ENCODE measurements at regions not wholly inside any gene's neighbourhood (a gene's known extent, or its start where the extent isn't known, plus 50 kb on each side); places are given as distances from the start of the nearest gene placed in this dataset.
"Not testable (repeated sequence)": the region's sequence is repeated elsewhere in the genome, so short reads cannot be mapped to it uniquely, and the experiment has no call there.

DNA sequence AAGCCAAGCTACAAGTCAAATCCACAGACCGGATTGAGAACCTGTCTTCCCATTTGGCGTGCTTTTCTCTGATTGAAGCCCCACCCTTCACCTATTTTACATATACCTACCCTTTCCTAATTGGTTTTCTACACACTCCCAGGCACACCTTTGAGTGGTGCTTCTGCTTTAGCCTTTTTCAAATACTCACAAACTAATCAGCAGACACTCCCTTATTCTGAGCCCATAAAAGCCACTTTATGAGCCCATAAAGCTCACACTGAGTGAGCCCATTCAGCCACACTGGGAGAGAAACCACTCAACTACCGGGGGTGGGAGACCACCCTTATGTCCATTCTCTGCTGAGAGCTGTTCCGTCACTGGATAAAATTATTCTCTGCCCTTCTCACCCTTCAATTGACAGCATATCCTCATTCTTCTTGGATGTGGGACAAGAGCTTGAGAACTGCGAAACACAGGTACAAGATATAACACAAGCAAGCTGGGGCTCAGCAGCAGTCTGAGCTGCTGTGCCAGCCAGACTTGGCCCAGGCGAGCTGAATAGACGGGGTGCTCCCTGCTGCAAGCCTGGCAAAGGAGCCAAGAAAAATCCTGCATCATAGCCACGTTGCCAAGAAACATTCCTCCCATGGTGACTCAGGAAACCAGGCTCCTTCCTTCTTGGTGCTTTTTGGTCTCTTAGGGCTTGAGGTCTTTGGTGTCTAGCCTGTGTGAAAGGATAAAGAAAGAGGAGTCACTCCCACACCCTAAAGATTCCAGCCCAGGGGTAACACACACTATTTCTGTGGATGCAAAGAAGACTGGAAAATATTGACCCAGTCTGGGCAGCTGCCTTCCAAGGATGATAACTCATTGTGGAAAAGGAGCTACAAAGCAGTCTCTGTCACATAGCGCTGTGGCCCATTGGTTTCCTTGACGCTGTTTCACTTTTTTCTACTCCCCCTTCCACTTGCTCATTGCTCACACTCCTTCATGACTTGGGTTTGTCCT, 609.7 kb downstream of the MCTP2 start:
- no peak for DNase-seq

DNA sequence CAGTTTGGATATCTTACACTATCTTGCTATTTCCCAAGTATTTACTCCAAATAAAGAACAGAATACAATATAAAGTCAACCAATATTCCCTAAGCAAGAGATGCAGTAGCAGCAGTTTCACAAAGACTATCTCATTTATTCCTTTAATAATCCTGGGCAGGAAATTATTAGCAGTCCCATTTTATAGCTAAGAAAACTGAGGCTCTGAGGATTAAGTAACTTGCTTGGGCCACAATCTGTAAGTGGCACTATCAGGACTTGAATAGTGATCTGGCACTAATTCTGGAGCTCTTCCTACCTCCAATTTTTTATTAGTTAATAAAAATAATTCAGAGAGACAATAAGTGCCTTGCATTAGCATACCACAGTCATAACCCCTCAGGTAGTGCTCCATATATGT, 611.7 kb downstream of the MCTP2 start:
- no peak for DNase-seq

DNA sequence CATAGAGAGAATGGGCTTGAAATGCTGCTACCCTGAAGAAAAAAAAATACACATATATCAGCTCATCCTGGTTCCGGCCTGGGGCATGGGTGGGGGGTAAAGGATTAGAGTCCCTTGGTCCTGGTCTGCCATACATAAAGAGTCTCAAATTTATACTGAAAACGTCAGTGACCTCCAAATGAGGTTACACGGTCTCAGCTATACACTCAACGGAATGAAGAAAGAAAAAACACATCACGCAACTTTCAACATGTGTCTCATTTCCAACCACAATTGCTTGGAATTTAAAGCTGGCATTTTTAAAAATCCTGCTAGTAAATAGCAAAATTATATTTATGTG, 612.8 kb downstream of the MCTP2 start:
- DNase-seq, result no peak

DNA sequence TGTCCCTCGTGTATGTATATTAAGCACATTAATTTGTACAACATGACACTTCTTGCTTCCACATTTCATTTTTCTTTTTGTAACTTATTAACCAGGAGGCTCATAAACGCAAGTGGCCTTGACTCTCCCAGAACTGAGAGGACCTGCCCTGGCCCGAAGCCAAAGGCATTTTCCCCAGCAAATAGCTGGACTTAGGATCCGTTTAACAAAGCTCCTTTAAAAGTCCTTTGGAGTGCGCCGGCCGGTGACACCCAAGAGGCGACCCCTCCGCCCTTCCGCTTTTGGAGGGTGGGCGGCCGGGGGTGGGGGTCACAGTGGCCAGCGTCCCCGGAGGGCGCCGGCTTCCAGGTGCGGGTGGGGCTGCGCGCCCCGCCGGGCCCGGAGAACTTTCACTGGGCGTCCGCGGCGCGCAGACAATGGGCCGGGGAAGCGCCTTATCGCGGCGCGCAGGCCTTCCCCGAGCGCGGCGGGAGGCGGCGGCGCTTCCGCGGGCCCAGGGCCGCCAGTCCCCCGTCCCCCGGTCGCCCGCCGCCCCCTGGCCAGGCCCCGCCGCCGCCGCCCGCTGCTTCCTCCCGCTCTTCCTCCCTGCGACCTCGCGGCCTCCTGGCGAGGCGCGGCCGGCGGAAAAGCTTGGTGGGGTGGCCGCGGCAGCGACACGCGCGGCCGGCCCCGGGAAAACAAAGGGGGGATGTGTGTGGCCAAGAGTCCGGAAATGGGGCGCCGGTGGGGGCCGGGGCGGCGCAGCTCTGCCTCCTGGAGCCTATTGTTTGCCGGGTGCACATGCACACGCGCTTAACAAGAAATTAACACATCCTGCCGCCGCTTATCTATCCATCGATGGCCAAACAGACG, 613.4 kb downstream of the MCTP2 start:
- peak in 28 of 51 donors; percentile 1 to 43 (median 7) for DNase-seq

DNA sequence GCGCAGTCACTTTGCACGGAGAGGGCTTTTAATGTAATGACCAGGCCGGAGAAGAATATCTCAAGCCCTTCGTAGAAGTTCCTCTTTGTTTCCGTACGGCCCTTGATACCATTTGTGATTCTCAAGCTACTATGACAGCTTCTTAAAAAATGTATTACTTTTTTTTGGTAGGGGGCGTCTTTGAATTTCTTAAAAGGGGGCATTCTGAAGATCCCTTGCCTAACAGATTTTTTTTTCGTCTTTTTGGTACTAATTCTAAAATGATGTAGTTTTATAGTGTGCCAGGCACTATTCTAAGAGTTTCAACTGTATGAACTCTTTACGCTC, 614.0 kb downstream of the MCTP2 start:
- DNase-seq, result no peak

DNA sequence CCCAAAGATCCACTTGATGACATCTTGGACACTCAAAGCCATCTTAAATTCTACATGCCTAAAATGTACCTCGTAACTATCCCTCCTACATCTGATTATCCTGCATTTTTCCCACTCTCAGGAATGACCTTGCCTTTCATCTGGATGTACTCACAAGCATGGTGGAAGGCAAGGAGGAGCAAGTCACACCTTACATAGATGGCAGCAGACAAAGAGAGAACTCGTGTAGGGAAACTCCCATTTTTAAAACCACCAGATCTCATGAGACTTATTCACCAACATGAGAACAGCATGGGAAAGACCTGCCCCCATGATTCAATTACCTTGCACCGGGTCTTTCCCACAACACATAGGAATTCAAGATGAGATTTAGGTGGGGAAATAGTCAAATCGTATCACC, 616.0 kb downstream of the MCTP2 start:
- no peak for DNase-seq

DNA sequence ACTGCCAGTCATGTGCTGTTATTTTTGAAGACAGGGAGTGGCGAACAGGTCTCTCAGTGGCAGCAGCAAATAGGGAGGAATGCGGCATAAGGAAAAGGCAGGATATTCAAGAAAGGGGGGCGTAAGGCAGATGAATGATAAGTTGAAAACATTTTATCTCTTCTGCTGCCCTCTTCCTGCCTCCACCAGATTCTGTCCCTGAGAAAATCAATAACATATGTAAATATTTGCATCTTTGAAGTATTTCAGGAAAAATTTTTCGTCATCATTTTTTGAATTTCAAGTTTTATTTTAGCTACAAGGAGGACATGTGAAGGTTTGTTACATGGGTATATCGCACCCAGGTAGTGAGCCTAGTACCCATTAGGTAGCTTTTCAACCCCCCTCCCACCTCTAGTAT, 616.7 kb downstream of the MCTP2 start:
- no peak for DNase-seq

DNA sequence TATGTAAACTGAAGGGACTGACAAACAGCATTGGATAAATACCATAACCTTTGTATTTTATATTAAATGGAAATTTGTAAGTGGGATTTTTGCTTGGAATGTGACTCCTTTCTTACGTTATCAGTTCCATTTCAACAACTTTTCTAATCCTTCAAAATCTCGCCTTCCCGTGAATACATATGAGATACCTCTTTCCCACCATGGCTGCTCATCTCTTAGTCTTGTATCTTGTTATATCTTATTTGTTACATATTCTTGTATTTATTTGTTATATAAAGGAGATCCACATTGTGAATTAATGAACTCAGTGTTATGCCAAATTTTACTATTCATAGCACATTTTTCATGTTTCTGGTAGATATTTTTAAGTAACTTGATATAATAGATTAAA, 623.7 kb downstream of the MCTP2 start:
- DNase-seq, result no peak

DNA sequence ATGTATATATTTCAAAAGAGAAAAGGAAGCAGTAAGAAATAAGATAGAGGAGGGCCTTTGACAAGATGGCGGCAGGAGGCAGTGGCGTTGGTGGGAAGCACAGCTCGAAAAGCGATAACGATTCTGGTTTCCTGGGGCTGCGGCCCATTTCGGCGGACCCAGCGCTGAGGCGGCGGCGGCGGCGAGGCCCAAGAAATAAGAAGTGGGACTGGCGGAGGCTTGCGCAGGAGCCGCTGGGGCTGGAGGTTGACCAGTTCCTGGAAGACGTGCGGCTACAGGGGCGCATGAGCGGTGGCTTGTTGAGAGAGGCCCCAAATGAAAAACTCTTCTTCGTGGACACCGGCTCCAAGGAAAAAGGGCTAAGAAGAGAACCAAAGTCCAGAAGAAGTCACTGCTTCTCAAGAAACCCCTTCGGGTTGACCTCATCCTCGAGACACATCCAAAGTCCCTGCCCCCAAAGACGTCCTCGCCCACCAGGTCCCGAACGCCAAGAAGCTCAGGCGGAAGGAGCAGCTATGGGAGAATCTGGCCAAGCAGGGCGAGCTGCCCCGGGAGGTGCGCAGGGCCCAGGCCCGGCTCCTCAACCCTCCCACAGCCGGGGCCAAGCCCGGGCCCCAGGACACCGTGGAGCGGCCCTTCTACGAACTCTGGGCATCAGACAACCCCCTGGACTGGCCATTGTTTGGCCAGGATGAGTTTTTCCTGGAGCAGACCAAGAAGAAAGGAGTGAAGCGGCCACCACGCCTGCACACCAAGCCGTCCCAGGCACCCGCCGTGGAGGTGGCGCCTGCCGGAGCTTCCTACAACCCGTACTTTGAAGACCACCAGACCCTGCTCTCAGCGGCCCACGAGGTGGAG, 624.3 kb downstream of the MCTP2 start:
- DNase-seq, result no peak

DNA sequence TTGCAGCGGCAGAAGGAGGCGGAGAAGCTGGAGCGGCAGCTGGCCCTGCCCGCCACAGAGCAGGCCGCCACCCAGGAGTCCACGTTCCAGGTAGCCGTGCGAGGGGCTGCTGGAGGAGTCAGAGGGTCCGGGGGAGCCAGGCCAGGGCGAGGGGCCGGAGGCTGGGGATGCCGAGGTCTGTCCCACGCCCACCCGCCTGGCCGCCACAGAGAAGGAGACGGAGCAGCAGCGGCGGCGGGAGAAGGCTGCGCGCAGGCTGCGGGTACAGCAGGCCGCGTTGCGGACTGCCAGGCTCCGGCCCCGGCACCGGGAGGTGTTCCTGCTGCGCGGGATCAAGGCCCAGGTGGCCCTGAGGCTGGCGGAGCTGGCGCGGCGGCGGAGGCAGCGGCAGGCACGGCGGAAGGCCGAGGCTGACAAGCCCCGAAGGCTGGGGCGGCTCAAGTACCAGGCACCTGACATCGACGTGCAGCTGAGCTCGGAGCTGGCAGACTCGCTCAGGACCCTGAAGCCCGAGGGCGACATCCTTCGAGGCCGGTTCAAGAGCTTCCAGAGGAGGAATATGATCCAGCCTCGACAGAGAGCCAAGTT, 625.0 kb downstream of the MCTP2 start:
- no peak for DNase-seq

DNA sequence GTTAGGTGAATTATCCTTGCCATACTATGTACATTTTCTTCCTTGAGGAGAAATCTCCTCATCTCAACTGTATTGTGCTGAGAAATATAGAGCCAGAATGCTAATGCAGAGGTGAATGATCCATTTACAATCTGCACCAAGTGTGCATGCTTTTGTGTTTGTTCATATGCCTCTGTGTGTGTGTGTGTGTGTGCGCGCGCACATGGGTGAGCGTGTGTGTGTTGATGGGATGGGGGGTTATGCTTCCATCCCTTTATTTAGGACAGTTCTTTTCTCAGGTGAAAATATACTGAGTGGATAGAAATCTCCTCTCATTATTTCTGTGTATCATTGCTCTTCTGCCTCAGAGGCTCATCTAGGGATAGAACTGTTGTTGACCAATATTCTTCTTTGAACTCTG, 626.1 kb downstream of the MCTP2 start:
- DNase-seq, result no peak

DNA sequence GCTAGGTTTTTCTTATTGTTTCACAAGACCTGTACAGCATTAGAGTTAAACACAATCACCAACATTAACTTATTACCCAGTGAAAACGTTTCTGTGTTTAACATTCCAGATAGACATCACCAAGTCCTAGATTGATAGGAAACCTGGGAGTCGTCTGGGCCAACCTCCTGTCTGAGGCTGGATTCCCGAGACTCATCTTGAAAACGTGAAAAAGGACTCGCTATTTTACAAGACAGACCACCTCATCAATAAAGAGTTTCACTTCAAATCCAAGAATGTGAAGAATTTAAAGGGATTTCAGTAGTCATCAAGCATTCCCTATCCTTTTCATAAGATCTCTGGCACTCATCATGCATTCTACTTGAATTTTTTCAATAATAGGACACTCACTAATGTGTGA, 626.6 kb downstream of the MCTP2 start:
- no peak for DNase-seq

DNA sequence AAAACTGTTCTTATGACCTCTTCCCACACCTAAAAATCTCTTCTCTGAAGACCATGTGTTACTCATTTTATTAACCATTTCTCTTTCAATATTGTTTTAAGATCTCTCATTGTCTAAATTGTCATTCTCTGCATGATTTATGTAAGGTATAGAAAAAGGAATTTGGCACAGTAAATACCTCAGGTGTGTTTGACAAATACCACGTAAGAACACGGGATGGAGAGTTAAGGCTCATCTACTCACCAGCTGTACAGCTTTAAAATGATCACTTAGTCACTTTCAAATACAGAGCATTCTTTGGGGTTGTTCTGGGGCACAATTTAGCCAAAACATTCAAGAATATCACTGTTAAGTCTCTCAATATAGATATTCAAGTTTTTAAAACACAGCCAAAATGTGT, 627.1 kb downstream of the MCTP2 start:
- no peak for DNase-seq

DNA sequence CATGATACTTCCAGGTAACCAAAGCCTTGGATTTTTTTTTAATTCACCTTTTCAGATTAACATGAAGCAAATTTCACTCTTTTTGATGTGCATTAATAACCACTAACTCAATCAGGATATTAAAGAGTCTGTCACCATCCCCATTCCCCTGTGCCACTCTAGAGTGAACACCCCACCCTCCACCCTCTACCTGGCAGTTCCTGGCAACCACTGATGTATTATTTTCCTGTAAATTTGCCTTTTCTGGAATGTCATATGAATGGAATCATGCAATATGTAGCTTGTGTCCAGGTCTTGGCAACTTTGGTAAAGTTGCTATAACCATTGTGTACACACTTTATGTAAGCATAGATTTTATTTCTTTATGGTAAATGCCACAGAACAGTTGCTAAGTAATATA, 627.6 kb downstream of the MCTP2 start:
- no peak for DNase-seq

DNA sequence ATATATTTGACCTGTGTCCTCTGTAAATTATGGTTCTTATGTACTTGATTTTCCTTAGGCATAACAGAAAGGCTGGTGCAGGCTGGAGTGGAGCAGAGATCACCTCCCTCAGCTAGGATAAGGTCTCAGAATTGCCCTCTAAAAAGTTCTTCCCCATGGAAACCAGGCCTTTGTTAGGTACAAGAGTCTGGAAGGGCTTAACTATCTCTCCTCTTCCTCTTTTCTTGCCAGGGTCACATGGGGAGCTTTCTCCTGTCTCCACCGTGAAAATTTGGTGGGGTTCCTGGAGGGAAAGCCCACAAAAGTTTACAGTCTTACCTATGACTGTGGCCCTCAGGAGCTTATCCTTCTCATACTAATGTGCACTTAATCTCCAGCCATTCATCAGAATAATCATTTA, 633.2 kb downstream of the MCTP2 start:
- DNase-seq, result no peak

DNA sequence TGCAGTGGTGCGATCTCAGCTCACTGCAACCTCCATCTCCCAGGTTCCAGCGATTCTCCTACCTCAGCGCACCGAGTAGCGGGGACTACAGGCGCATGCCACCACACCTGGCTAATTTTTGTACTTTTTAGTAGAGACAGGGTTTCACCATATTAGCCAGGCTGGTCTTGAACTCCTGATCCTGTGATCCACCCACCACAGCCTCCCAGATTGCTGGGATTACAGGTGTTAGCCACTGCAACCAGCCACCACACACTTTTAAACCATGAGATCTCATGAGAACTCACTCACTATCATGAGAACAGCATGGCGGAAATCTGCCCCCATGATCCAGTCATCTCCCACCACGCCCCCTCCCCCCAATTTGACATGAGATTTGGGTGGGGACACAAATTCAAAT, 636.9 kb downstream of the MCTP2 start:
- not testable (repeated sequence) for DNase-seq

DNA sequence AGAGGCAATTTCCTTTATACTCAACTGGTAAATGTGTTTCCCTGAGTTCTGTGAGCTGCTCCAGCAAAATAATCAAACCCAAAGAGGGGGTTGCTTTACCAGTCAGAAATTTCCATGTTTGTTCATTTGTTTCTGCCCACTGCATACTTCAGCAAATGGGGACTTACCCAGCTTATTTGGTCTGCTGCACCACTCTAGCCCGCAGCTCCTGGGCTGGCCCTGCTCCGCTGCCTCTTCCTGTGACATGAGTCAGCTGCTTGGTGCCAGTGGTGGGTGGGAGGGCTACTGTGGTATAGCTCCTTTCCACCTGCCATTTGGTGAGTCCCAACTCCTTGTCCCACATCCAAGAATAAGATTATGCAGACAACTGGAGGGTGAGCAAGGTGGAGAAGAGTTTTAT, 644.2 kb downstream of the MCTP2 start:
- no peak for DNase-seq

DNA sequence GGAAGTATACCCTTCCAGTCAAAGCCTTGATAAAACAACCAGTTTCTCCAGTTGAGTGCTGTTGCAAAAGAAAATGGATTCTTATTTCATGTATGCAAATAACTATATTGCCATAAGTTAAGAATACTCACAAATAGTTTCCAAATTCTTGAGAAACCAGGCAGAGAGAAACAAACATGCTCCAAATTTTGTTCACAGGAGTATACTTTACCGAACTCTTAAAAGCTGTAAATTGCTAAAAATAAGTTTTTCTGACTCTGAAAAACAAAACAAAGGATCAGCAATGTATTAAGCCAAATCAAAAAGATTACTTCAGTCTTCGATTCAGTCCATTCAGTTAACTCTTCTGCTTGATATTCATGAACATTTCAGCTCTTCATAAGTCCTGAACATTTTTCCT, 646.5 kb downstream of the MCTP2 start:
- DNase-seq, result no peak

DNA sequence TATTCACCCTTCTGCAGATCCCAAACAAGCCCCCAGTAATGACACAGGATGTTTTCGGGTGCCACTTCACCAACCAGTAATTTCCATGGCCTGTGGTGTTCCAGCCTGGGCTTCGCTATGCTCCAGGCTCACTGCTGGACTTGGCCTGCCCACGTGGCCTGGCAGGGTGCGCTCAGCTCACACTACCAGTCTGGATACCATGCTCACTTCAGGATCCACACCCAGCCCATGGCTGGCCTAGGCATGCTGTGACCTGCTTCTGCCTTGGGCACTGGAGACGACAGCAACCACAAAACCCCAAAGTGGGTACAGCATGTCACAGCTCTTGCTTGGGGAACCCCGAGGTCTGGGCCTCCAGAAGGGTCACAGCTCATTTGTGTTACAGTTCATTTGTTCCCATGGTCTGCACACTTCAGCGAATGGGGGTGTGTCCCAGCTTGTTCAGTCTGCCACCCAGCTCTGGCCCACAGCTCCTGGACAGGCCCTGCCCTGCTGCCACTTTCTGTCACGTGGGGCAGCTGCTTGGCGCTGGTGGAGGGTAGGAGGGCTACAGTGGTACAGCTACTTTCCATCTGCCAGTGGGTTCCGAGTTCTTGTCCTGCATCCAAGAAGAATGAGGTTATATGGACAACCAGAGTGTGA, 650.8 kb downstream of the MCTP2 start:
- DNase-seq, result no peak

DNA sequence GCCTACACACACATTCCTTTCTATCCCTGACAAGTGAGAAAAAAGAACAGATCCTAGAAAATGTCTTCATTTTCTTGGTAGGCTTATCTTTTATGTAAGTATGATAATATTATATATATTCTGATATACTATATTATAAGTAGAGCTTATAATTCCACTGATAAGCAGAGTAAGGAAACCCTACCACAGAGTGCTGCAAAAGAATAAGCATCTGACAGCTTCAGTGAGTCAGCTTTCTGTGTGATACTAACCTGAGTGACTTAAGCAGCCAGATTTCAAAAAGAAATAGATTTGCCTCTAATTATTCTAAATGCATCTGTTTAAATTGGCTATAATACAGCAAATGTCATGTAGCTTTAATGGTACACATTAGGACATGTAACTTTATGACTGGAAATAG, 656.0 kb downstream of the MCTP2 start:
- no peak for DNase-seq

DNA sequence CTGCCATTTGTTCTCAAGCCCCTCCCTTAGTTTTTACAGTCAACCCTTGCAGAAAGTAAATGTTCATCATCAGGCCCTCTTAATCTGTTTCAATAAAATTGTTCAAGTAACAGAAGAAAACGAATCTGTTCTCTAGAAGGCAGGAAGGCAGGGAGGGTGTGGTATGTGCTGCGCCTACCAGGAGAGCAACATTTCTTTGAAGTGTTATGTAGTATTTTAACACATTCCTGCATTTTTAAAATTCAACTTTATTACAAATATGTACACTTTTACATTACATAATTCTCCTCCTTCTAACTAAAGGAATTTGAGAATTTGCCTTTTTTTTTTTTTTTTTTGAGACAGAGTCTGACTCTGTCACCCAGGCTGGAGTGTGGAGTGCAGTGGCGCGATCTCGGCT, 657.8 kb downstream of the MCTP2 start:
- no peak for DNase-seq

All from hypothalamus (tissue), 51 donors.